SU-DHL-6 (cell line): ENCODE measurements at regions not wholly inside any gene's neighbourhood (a gene's known extent, or its start where the extent isn't known, plus 50 kb on each side); places are given as distances from the start of the nearest gene placed in this dataset.

ENCODE experiments used
- H2AFZ ChIP-seq: fragments of 200-600 bp; sonication (generic); 2 replicates; pipeline ENCODE4 v1.6.1; 2014; ENCODE audit warnings: low read depth, mild to moderate bottlenecking, moderate library complexity, mixed read lengths, antibody characterized with exemption, low read length; ENCODE audit not compliant: severe bottlenecking
- H3F3A ChIP-seq: fragments of 200-600 bp; shearing (Covaris generic); 2 replicates; pipeline ENCODE4 v1.6.0; 2016; ENCODE audit warnings: antibody characterized with exemption, mild to moderate bottlenecking; ENCODE audit not compliant: insufficient read depth
- H3K27ac ChIP-seq: fragments of 200-600 bp; sonication (generic); 2 replicates; pipeline ENCODE4 v1.5.1; 2016; ENCODE audit warnings: low read depth, mild to moderate bottlenecking, low read length, moderate library complexity, mixed read lengths
- H3K27me3 ChIP-seq: fragments of 200-600 bp; sonication (generic), shearing (Covaris generic); 2 replicates; pipeline ENCODE4 v1.6.0; 2014; ENCODE audit warnings: mild to moderate bottlenecking, low read length
- H3K36me3 ChIP-seq: fragments of 200-600 bp; sonication (generic); 2 replicates; pipeline ENCODE4 v1.6.1; 2014; ENCODE audit warnings: mild to moderate bottlenecking, low read length, mixed read lengths
- H3K4me2 ChIP-seq: fragments of 300-600, 200-600 bp; shearing (Covaris generic), sonication (generic); 2 replicates; pipeline ENCODE4 v1.6.0; 2014; ENCODE audit warnings: low read length, low read depth, mild to moderate bottlenecking; ENCODE audit not compliant: poor library complexity, severe bottlenecking
- H3K4me3 ChIP-seq: fragments of 200-600 bp; sonication (generic); 2 replicates; pipeline ENCODE4 v1.5.1; 2014; ENCODE audit warnings: antibody characterized with exemption, low read length, mild to moderate bottlenecking, mixed read lengths; ENCODE audit not compliant: insufficient read depth, poor library complexity, severe bottlenecking
- H3K79me2 ChIP-seq: fragments of 200-600 bp; sonication (generic); 2 replicates; pipeline ENCODE4 v1.6.1; 2014; ENCODE audit warnings: mild to moderate bottlenecking, low read length, moderate library complexity; ENCODE audit not compliant: insufficient read depth
- H3K9ac ChIP-seq: fragments of 200-600 bp; sonication (generic); 2 replicates; pipeline ENCODE4 v1.7.0; 2014; ENCODE audit warnings: mild to moderate bottlenecking, low read length
- H3K9me2 ChIP-seq: fragments of 200-600 bp; sonication (generic); replicated peaks from 2 replicates; pipeline ENCODE4 v1.6.1; 2014; ENCODE audit warnings: low read length; ENCODE audit not compliant: insufficient read depth
- H3K9me3 ChIP-seq: fragments of 200-600 bp; sonication (generic); 2 replicates; pipeline ENCODE4 v1.6.1; 2014; ENCODE audit warnings: low read length, mixed read lengths; ENCODE audit not compliant: insufficient read depth
- H4K20me1 ChIP-seq: fragments of 200-600 bp; sonication (generic); 2 replicates; pipeline ENCODE4 v1.6.1; 2014; ENCODE audit warnings: low read depth, mild to moderate bottlenecking, antibody characterized with exemption, low read length, moderate library complexity, mixed read lengths
- CTCF ChIP-seq: fragments of 200-600 bp; sonication (generic); IDR thresholded peaks from one replicate; pipeline ENCODE4 v1.5.1; 2017; ENCODE audit warnings: antibody characterized with exemption, mild to moderate bottlenecking, low read length, moderate library complexity; ENCODE audit not compliant: insufficient read depth, poor library complexity, severe bottlenecking
- EZH2phosphoT487 ChIP-seq: fragments of 200-600 bp; sonication (generic), shearing (Covaris generic); conservative IDR thresholded peaks from 2 replicates; pipeline ENCODE4 v1.6.1; 2018; ENCODE audit warnings: mild to moderate bottlenecking, antibody characterized with exemption, low read length, moderate library complexity, mixed read lengths

GRCh38 chrX:20495575-20495974 lies 228.9 kb upstream of the RPS6KA3 start:
- H3K9me2 ChIP-seq, result no peaks in the 10 kb centered on the region
- no peak overlapping the region for H3K27ac ChIP-seq
- H3K27me3 ChIP-seq, result no peaks in the 10 kb centered on the region
- H3K9me3 ChIP-seq, result no peaks in the 10 kb centered on the region
- no peak for TF ChIP-seq CTCF
- TF ChIP-seq EZH2phosphoT487, result no peak
- H3K9ac ChIP-seq, result no peak overlapping the region
- H2AFZ ChIP-seq, result no peak overlapping the region
- H4K20me1 ChIP-seq, result no peaks in the 10 kb centered on the region
- no peaks in the 10 kb centered on the region for H3F3A ChIP-seq
- H3K4me3 ChIP-seq, result no peak overlapping the region
- H3K79me2 ChIP-seq, result no peaks in the 10 kb centered on the region
- no peak overlapping the region for H3K4me2 ChIP-seq
- no peaks in the 10 kb centered on the region for H3K36me3 ChIP-seq

- Histone ChIP-seq H3K9ac (no peak overlapping the region), H2AFZ (no peak overlapping the region), H3K9me2 (no peaks in the 10 kb centered on the region), H3K36me3 (no peaks in the 10 kb centered on the region), H3F3A (no peaks in the 10 kb centered on the region), H3K27me3 (no peaks in the 10 kb centered on the region), H3K4me2 (no peak overlapping the region), H3K4me3 (no peak overlapping the region), H3K79me2 (no peaks in the 10 kb centered on the region), H3K9me3 (no peaks in the 10 kb centered on the region), H3K27ac (no peak overlapping the region), H4K20me1 (no peaks in the 10 kb centered on the region)
- TF ChIP-seq EZH2phosphoT487 (no peak), CTCF (no peak)
Observed at GRCh38 chrX:20488473-20488872, 221.8 kb upstream of the RPS6KA3 start.

GRCh38 chrX:20487227-20487626 lies 220.5 kb upstream of the RPS6KA3 start:
- H3K4me2 ChIP-seq, result no peak overlapping the region
- TF ChIP-seq EZH2phosphoT487 (no peak), CTCF (no peak)
- no peaks in the 10 kb centered on the region for H3K36me3 ChIP-seq
- no peaks in the 10 kb centered on the region for H3K9me2 ChIP-seq
- H3K27me3 ChIP-seq, result no peaks in the 10 kb centered on the region
- H3K9ac ChIP-seq, result no peak overlapping the region
- H3K79me2 ChIP-seq, result no peaks in the 10 kb centered on the region
- H4K20me1 ChIP-seq, result no peaks in the 10 kb centered on the region
- no peak overlapping the region for H3K27ac ChIP-seq
- H2AFZ ChIP-seq, result no peak overlapping the region
- H3K4me3 ChIP-seq, result no peak overlapping the region
- no peaks in the 10 kb centered on the region for H3F3A ChIP-seq
- no peaks in the 10 kb centered on the region for H3K9me3 ChIP-seq
